ENCODE measurements at regions not wholly inside any gene's neighbourhood (a gene's known extent, or its start where the extent isn't known, plus 50 kb on each side); places are given as distances from the start of the nearest gene placed in this dataset.

DNA sequence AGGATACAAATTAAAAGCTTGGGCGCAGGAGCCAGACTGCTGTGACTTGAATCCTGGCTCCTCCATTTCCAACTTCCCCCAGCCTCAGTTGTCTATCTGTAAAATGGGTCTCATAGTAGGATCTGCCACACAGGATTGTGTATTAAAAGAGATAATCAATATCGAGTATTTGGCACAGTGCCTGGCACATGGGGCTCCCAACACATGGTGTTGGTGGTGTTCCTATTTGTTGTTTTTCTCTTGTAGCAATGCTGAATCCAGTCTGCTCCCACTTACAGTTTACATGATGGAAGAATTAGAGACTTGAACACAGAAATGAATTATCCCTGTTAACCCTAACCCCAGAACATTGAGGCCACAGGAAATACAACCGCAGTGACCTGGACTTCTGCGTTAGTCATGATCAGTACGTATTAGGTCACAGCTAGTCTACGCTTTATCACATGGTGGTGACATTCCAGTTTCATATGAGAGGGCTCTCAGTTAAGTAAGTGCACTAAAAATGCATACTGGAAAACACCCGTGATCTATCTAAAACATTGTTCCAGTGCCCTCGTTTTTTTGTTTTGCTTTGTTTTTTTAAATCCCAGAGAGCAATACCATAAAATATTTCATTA lies 169.5 kb upstream of the KLF14 start:
- ChIA-PET CTCF (interaction anchor here (0.6 to 1.8 kb wide), 2 partner anchors 10 to 143 kb away, joined by 3 to 12 read pairs; no protein-coding TSS in a partner anchor), POLR2A (interaction anchor here (0.6 to 1.9 kb wide), 3 partner anchors 9 to 35 kb away, joined by 4 to 13 read pairs (median 6); no protein-coding TSS in a partner anchor)
- no peaks in the 10 kb centered on the region for H3K27me3 Mint-ChIP-seq (ENCODE audit: insufficient read depth, unreplicated experiment)
- BruUV-seq (replicated peaks), result no TSS peak
- no peak overlapping the region for H3K4me3 Mint-ChIP-seq (ENCODE audit: unreplicated experiment)
- Histone ChIP-seq H3K9me3 (no peaks in the 10 kb centered on the region), H3K27me3 (replicated peaks; ENCODE audit: control insufficient read depth, insufficient read depth, low read length) (no peaks in the 10 kb centered on the region), H3K4me3 (ENCODE audit: low read depth, low read length) (no peak overlapping the region), H3K4me1 (peaks cover 49% of the 10 kb centered on the region), H3K36me3 (ENCODE audit: control insufficient read depth, insufficient read depth, low read length) (no peaks in the 10 kb centered on the region; the same call in 1 of the 2 replicates)
- no peaks in the 10 kb centered on the region for H3K9me3 Mint-ChIP-seq (ENCODE audit: unreplicated experiment)
- peaks cover 42% of the 10 kb centered on the region for H3K4me1 Mint-ChIP-seq (ENCODE audit: low read depth, unreplicated experiment)
- intact Hi-C loops (cut with micrococcal nuclease; ENCODE audit: unreplicated experiment), result no loop called here
- H3K36me3 Mint-ChIP-seq (ENCODE audit: insufficient read depth, unreplicated experiment), result peaks cover 27% of the 10 kb centered on the region
- TF ChIP-seq, protein P1, sequence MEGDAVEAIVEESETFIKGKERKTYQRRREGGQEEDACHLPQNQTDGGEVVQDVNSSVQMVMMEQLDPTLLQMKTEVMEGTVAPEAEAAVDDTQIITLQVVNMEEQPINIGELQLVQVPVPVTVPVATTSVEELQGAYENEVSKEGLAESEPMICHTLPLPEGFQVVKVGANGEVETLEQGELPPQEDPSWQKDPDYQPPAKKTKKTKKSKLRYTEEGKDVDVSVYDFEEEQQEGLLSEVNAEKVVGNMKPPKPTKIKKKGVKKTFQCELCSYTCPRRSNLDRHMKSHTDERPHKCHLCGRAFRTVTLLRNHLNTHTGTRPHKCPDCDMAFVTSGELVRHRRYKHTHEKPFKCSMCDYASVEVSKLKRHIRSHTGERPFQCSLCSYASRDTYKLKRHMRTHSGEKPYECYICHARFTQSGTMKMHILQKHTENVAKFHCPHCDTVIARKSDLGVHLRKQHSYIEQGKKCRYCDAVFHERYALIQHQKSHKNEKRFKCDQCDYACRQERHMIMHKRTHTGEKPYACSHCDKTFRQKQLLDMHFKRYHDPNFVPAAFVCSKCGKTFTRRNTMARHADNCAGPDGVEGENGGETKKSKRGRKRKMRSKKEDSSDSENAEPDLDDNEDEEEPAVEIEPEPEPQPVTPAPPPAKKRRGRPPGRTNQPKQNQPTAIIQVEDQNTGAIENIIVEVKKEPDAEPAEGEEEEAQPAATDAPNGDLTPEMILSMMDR (IDR thresholded peaks at IDR 0.05; ENCODE audit: insufficient read depth in 1 of 2, low read depth in 1 of 2, low read length in 1 of 2, severe bottlenecking in 1 of 2, unreplicated experiment in 1 of 2), result no peak
- no peak for DNase-seq
- H3K27ac Mint-ChIP-seq (ENCODE audit: unreplicated experiment), result peak overlapping the region; percentile 95

DNA sequence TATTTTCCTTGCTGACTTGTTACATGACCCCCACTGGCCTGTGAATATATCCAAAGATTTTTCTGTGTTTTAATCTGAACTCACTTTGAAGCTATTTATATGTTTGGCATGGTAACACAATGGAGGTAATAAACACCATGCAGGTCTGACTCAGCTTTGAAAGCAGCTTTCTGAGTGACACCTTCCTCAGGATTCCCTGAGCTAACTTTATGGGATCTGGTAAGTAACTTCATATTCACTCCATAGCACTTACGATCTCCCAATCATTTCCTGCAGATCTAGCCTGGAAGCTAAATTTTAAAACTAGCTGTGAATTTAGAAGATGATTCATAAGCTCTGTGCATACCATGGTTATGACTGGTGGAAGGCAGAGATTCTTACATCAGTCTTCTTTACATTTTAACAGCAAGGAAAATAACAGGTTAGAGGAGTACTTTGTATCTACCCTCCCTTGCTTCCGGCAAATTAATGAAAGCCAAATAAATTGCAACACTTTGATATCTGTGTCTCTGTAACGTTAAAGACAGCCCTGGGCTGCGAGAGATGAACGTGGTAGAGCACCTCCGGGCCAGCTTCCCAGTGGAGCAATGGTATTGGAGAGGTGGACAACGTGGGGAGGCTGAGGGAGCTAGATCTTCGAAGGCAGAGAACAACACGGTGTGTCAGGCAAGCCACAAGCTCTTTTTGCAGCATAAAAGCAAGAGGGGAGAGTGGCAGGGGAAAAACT lies 170.2 kb upstream of the KLF14 start:
- intact Hi-C loops (cut with micrococcal nuclease; ENCODE audit: unreplicated experiment), result no loop called here
- H3K9me3 Mint-ChIP-seq (ENCODE audit: unreplicated experiment), result no peaks in the 10 kb centered on the region
- H3K4me3 ChIP-seq (ENCODE audit: low read depth, low read length), result no peak overlapping the region
- peak overlapping the region; percentile 58 for H3K4me3 Mint-ChIP-seq (ENCODE audit: unreplicated experiment)
- H3K27me3 Mint-ChIP-seq (ENCODE audit: insufficient read depth, unreplicated experiment), result no peaks in the 10 kb centered on the region
- no peaks in the 10 kb centered on the region for H3K27me3 ChIP-seq (replicated peaks; ENCODE audit: control insufficient read depth, insufficient read depth, low read length)
- CTCF ChIA-PET, result interaction anchor here (0.6 to 1.8 kb wide), 2 partner anchors 10 to 142 kb away, joined by 3 to 12 read pairs; no protein-coding TSS in a partner anchor
- no peaks in the 10 kb centered on the region; the same call in 1 of the 2 replicates for H3K36me3 ChIP-seq (ENCODE audit: control insufficient read depth, insufficient read depth, low read length)
- TF ChIP-seq, protein P1 (IDR thresholded peaks at IDR 0.05; ENCODE audit: insufficient read depth in 1 of 2, low read depth in 1 of 2, low read length in 1 of 2, severe bottlenecking in 1 of 2, unreplicated experiment in 1 of 2), result no peak
- H3K4me1 ChIP-seq, result peaks cover 42% of the 10 kb centered on the region
- peak in 1 of 2 experiments; percentile 31 for DNase-seq
- no peaks in the 10 kb centered on the region for H3K9me3 ChIP-seq
- POLR2A ChIA-PET, result interaction anchor here (0.6 to 1.9 kb wide), 4 partner anchors 9 to 71 kb away, joined by 3 to 13 read pairs (median 5); no protein-coding TSS in a partner anchor
- H3K27ac Mint-ChIP-seq (ENCODE audit: unreplicated experiment), result peak overlapping the region; percentile 95
- peaks cover 23% of the 10 kb centered on the region for H3K36me3 Mint-ChIP-seq (ENCODE audit: insufficient read depth, unreplicated experiment)
- peaks cover 43% of the 10 kb centered on the region for H3K4me1 Mint-ChIP-seq (ENCODE audit: low read depth, unreplicated experiment)
- no TSS peak for BruUV-seq (replicated peaks)

DNA sequence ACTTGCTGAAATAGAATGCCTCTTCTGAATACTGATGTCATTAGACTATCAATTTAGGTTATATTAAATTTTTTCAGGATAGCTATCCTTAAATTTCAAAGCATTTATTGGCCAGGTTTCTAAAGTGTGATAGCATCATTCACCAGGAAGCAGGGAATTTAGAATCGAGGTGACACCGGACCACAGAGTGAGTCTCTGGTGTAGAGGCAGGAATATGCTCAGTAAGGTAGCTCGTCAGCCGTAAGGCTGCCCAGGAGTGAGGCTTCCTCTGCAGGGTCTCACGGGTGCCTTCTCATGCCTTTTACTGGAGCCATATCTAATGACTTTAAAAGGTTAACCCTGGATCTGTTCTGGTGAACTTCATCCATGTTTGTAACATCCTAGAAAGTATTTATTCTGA lies 170.8 kb upstream of the KLF14 start:
- Histone ChIP-seq H3K9me3 (no peaks in the 10 kb centered on the region), H3K27me3 (replicated peaks; ENCODE audit: control insufficient read depth, insufficient read depth, low read length) (no peaks in the 10 kb centered on the region), H3K4me1 (peaks cover 37% of the 10 kb centered on the region), H3K4me3 (ENCODE audit: low read depth, low read length) (no peak overlapping the region), H3K36me3 (ENCODE audit: control insufficient read depth, insufficient read depth, low read length) (no peaks in the 10 kb centered on the region; the same call in 1 of the 2 replicates)
- DNase-seq, result no peak
- intact Hi-C loops (cut with micrococcal nuclease; ENCODE audit: unreplicated experiment), result no loop called here
- Mint-ChIP-seq H3K4me3 (ENCODE audit: unreplicated experiment) (peak overlapping the region; percentile 58), H3K9me3 (ENCODE audit: unreplicated experiment) (no peaks in the 10 kb centered on the region), H3K27ac (ENCODE audit: unreplicated experiment) (peak overlapping the region; percentile 95), H3K27me3 (ENCODE audit: insufficient read depth, unreplicated experiment) (no peaks in the 10 kb centered on the region), H3K4me1 (ENCODE audit: low read depth, unreplicated experiment) (peaks cover 43% of the 10 kb centered on the region), H3K36me3 (ENCODE audit: insufficient read depth, unreplicated experiment) (peaks cover 20% of the 10 kb centered on the region)
- TSS peak; percentile 74 for BruUV-seq (replicated peaks)
- POLR2A ChIA-PET, result interaction anchor here (0.6 to 1.9 kb wide), 3 partner anchors 8 to 71 kb away, joined by 3 to 13 read pairs (median 5); no protein-coding TSS in a partner anchor
- TF ChIP-seq, protein P1 (IDR thresholded peaks at IDR 0.05; ENCODE audit: insufficient read depth in 1 of 2, low read depth in 1 of 2, low read length in 1 of 2, severe bottlenecking in 1 of 2, unreplicated experiment in 1 of 2), result no peak
- CTCF ChIA-PET, result interaction anchor here (1.0 to 1.8 kb wide), 2 partner anchors 8 to 9 kb away, joined by 3 to 12 read pairs; no protein-coding TSS in a partner anchor
